Nephron progenitor cell (in vitro differentiated cells): ENCODE measurements at regions not wholly inside any gene's neighbourhood (a gene's known extent, or its start where the extent isn't known, plus 50 kb on each side); places are given as distances from the start of the nearest gene placed in this dataset.

Experiments
- DNase-seq: peaks from one replicate; pipeline ENCODE4 v3.0.0; 2021
- H3K27ac Mint-ChIP-seq: 2 replicates; pipeline ENCODE4 v1.8.0; 2021; ENCODE audit warnings: mild to moderate bottlenecking, moderate library complexity, mixed read lengths
- H3K27me3 Mint-ChIP-seq: 2 replicates; pipeline ENCODE4 v1.8.0; 2021; ENCODE audit warnings: mild to moderate bottlenecking, low read depth, mixed read lengths; ENCODE audit not compliant: poor library complexity
- H3K36me3 Mint-ChIP-seq: 2 replicates; pipeline ENCODE4 v1.8.0; 2021; ENCODE audit warnings: low read depth, mixed read lengths
- H3K4me1 Mint-ChIP-seq: 2 replicates; pipeline ENCODE4 v1.8.0; 2021; ENCODE audit warnings: mixed read lengths
- H3K4me3 Mint-ChIP-seq: 2 replicates; pipeline ENCODE4 v1.8.0; 2021; ENCODE audit warnings: mild to moderate bottlenecking, moderate library complexity, mixed read lengths
- H3K9me3 Mint-ChIP-seq: 2 replicates; pipeline ENCODE4 v1.8.0; 2021; ENCODE audit warnings: mild to moderate bottlenecking, moderate library complexity, mixed read lengths
- CTCF ChIP-seq: fragments of 200-600 bp; sonication (generic); IDR thresholded peaks from 2 replicates; pipeline ENCODE4 v1.5.0; 2021; ENCODE audit warnings: antibody characterized with exemption

DNA sequence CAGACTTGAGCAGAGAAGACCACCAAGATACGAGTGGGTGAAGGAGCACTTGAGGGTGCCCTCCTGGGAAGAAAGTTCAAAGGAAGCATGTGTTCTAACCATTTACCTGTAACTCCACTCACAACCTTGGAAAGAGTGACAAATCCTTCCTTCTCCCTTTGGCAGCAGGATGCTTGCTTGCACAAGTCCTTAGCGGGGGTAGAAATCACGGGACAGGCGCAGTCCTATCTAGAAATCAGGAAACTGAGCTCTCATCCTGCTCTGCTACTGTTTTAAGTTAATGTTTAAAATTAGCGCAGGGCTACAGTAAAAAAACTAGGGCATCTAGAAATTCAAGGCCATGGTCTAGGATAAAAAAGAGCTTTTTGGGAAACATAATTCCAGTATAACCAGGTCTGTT is 100.9 kb upstream of the PTPRM start:
- Mint-ChIP-seq H3K27ac (no peak overlapping the region), H3K36me3 (no peaks in the 10 kb centered on the region), H3K4me3 (no peak overlapping the region), H3K4me1 (peaks cover 68% of the 10 kb centered on the region), H3K27me3 (peaks cover 4% of the 10 kb centered on the region), H3K9me3 (no peaks in the 10 kb centered on the region)
- no peak for TF ChIP-seq CTCF
- no peak for DNase-seq

- no peaks in the 10 kb centered on the region for H3K36me3 Mint-ChIP-seq
- DNase-seq = peak; percentile 11
- TF ChIP-seq CTCF = no peak
- H3K4me1 Mint-ChIP-seq = peaks cover 55% of the 10 kb centered on the region
- H3K27me3 Mint-ChIP-seq = peaks cover 7% of the 10 kb centered on the region
- no peaks in the 10 kb centered on the region for H3K9me3 Mint-ChIP-seq
- no peak overlapping the region for H3K4me3 Mint-ChIP-seq
- peak overlapping the region; percentile 17 for H3K27ac Mint-ChIP-seq
Measured at GRCh38 chr18:7467708-7468466, 99.2 kb upstream of the PTPRM start.

DNA sequence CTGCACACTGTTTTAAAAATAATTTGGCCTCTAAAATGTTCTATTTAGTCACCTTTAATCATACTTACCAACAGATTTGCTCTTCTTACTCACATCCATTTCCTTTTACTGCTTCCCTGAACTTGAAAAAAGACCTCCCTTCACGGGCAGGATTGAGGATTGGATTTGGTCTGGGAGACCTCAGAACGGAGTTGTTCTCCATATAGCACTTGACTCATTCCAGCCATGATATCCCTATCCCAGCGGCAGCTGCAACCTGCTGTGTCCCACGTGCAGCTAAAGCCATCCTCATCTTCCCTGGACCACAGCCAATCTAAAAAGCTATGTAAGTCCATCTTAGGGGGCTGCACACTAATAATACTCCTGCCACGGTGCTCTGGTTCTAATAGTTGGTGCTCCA is 97.0 kb upstream of the PTPRM start:
- H3K4me1 Mint-ChIP-seq = peaks cover 49% of the 10 kb centered on the region
- H3K36me3 Mint-ChIP-seq = no peaks in the 10 kb centered on the region
- TF ChIP-seq CTCF = no peak
- peaks cover 8% of the 10 kb centered on the region for H3K27me3 Mint-ChIP-seq
- no peaks in the 10 kb centered on the region for H3K9me3 Mint-ChIP-seq
- H3K27ac Mint-ChIP-seq = no peak overlapping the region
- no peak for DNase-seq
- H3K4me3 Mint-ChIP-seq = no peak overlapping the region

- no peak for TF ChIP-seq CTCF
- Mint-ChIP-seq H3K4me1 (peaks cover 51% of the 10 kb centered on the region), H3K27ac (no peak overlapping the region), H3K4me3 (no peak overlapping the region), H3K36me3 (no peaks in the 10 kb centered on the region), H3K27me3 (peaks cover 8% of the 10 kb centered on the region), H3K9me3 (no peaks in the 10 kb centered on the region)
- no peak for DNase-seq
Measured at GRCh38 chr18:7470503-7470902, 96.6 kb upstream of the PTPRM start.

DNA sequence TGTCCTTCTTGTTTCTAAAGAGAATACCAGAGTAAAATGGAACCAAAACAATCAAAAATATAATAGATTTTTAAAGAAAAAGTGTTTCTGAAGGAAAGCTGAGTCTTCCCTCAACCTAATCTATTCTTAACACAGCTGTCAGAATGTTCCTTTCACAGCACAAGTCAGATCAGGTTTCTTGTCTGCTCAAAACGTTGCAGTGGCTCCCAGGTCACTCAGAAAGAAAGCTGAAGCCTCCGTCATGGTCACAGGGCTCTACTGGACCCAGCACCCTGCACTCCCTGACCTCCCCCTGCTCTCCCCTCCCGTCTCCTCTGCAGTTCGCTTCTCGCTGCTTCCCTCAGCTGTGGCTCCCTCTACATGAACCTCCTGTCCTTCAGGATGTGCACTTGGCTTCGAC is 90.7 kb upstream of the PTPRM start:
- Mint-ChIP-seq H3K27me3 (peaks cover 5% of the 10 kb centered on the region), H3K27ac (peak overlapping the region; percentile 26), H3K4me1 (peaks cover 34% of the 10 kb centered on the region), H3K4me3 (peak overlapping the region; percentile 24), H3K36me3 (no peaks in the 10 kb centered on the region), H3K9me3 (no peaks in the 10 kb centered on the region)
- no peak for TF ChIP-seq CTCF
- DNase-seq = peak; percentile 11

GRCh38 chr18:7479756-7480155 is 87.4 kb upstream of the PTPRM start:
- Mint-ChIP-seq H3K27ac (no peak overlapping the region), H3K36me3 (no peaks in the 10 kb centered on the region), H3K9me3 (peaks cover 4% of the 10 kb centered on the region), H3K4me1 (peaks cover 51% of the 10 kb centered on the region), H3K27me3 (no peaks in the 10 kb centered on the region), H3K4me3 (no peak overlapping the region)
- no peak for DNase-seq
- no peak for TF ChIP-seq CTCF
